ENCODE measurements at regions not wholly inside any gene's neighbourhood (a gene's known extent, or its start where the extent isn't known, plus 50 kb on each side); places are given as distances from the start of the nearest gene placed in this dataset.

- ChIA-PET CTCF (no interaction called here), POLR2A (no interaction called here)
- no peaks in the 10 kb centered on the region for H3K36me3 Mint-ChIP-seq (ENCODE audit: low read depth)
- DNase-seq (no peak), ATAC-seq (ENCODE audit: low read depth) (no peak)
- TF ChIP-seq CTCF (IDR thresholded peaks at IDR 0.05), result no peak
- no peak overlapping the region for H3K27ac Mint-ChIP-seq
- no peak overlapping the region for H3K4me3 Mint-ChIP-seq
- peaks cover 7% of the 10 kb centered on the region for H3K4me1 Mint-ChIP-seq
- no peaks in the 10 kb centered on the region for H3K27me3 Mint-ChIP-seq
- H3K9me3 Mint-ChIP-seq, result no peaks in the 10 kb centered on the region
- intact Hi-C loops (cut with micrococcal nuclease), result no loop called here
These were observed 434.7 kb upstream of the SETBP1 start for GRCh38 chr18:44246001-44246400.

- no peaks in the 10 kb centered on the region for H3K36me3 Mint-ChIP-seq (ENCODE audit: low read depth)
- H3K9me3 Mint-ChIP-seq, result peaks cover 17% of the 10 kb centered on the region
- intact Hi-C loops (cut with micrococcal nuclease), result no loop called here
- ChIA-PET CTCF (no interaction called here), POLR2A (no interaction called here)
- DNase-seq (no peak), ATAC-seq (ENCODE audit: low read depth) (no peak)
- peaks cover 3% of the 10 kb centered on the region for H3K27me3 Mint-ChIP-seq
- H3K4me1 Mint-ChIP-seq, result no peaks in the 10 kb centered on the region
- no peak overlapping the region for H3K4me3 Mint-ChIP-seq
- TF ChIP-seq CTCF (IDR thresholded peaks at IDR 0.05), result no peak
- H3K27ac Mint-ChIP-seq, result no peak overlapping the region
These were observed 422.6 kb upstream of the SETBP1 start for GRCh38 chr18:44258086-44258485.

DNA sequence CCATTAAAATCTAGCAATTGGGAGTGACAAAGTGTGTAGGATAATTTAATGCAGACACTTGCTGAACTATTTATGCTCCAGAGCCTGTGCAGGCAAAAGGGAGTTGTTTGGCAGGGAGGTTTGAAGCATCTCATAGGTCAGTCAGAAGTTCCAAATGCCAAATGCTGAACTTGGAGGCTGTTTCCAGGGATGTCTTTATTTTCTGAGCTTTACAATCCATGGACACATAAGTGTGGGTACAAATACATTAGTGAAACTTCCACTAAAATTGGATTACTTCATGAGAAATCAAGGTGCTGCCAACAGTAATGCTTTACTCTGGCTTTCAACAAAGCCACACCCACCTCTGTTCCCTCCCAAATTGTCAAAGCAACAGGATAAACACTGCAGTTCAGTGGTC lies 422.1 kb upstream of the SETBP1 start:
- ChIA-PET POLR2A (no interaction called here), CTCF (no interaction called here)
- intact Hi-C loops (cut with micrococcal nuclease), result no loop called here
- H3K36me3 Mint-ChIP-seq (ENCODE audit: low read depth), result no peaks in the 10 kb centered on the region
- H3K4me1 Mint-ChIP-seq, result no peaks in the 10 kb centered on the region
- H3K27ac Mint-ChIP-seq, result no peak overlapping the region
- ATAC-seq (ENCODE audit: low read depth), result no peak
- no peak overlapping the region for H3K4me3 Mint-ChIP-seq
- H3K27me3 Mint-ChIP-seq, result peaks cover 3% of the 10 kb centered on the region
- peaks cover 17% of the 10 kb centered on the region for H3K9me3 Mint-ChIP-seq
- TF ChIP-seq CTCF (IDR thresholded peaks at IDR 0.05), result no peak
- no peak for DNase-seq

DNA sequence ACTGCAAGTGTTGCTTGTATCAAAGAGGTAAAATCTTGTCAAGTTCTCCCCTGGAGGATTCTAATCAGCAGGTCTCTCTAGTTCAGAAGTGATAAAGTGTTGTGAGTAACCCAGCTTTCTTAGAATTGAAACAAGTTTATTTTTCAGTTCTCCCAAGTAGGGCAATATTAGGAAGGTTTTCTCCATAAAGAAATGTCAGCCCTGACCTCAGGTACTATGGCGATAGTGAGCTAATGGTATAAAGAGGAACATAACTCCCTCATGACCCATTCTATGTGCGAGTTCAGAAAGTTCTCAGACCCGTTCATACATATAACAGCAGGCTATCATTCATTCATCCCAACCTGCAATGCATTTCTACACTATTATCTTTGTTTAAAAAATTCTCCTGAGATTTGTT lies 421.1 kb upstream of the SETBP1 start:
- DNase-seq, result no peak
- H3K36me3 Mint-ChIP-seq (ENCODE audit: low read depth), result no peaks in the 10 kb centered on the region
- POLR2A ChIA-PET, result no interaction called here
- ATAC-seq (ENCODE audit: low read depth), result no peak
- H3K27ac Mint-ChIP-seq, result no peak overlapping the region
- H3K4me1 Mint-ChIP-seq, result no peaks in the 10 kb centered on the region
- H3K27me3 Mint-ChIP-seq, result peaks cover 5% of the 10 kb centered on the region
- no peak overlapping the region for H3K4me3 Mint-ChIP-seq
- TF ChIP-seq CTCF (IDR thresholded peaks at IDR 0.05), result no peak
- intact Hi-C loops (cut with micrococcal nuclease), result no loop called here
- CTCF ChIA-PET, result no interaction called here
- peaks cover 19% of the 10 kb centered on the region for H3K9me3 Mint-ChIP-seq

GRCh38 chr18:44265437-44265836 lies 415.3 kb upstream of the SETBP1 start:
- TF ChIP-seq CTCF (IDR thresholded peaks at IDR 0.05), result no peak
- Mint-ChIP-seq H3K27me3 (peaks cover 2% of the 10 kb centered on the region), H3K36me3 (ENCODE audit: low read depth) (no peaks in the 10 kb centered on the region), H3K4me3 (no peak overlapping the region), H3K4me1 (no peaks in the 10 kb centered on the region), H3K9me3 (peaks cover 18% of the 10 kb centered on the region), H3K27ac (no peak overlapping the region)
- POLR2A ChIA-PET, result no interaction called here
- DNase-seq (no peak), ATAC-seq (ENCODE audit: low read depth) (no peak)
- intact Hi-C loops (cut with micrococcal nuclease), result no loop called here
- CTCF ChIA-PET, result no interaction called here

Data from activated B cell treated with CpG ODN at 0.5 μM for 24 hours (primary cell).